Stimulated activated naive CD8-positive, alpha-beta T cell treated with anti-CD3 and anti-CD28 coated beads, Interleukin-15, Interleukin-2, amounts not matched to agents 100 ng/mL and 50 ng/mL, for 24 hours (primary cell): ENCODE measurements at regions not wholly inside any gene's neighbourhood (a gene's known extent, or its start where the extent isn't known, plus 50 kb on each side); places are given as distances from the start of the nearest gene placed in this dataset.
"Not testable (repeated sequence)": the region's sequence is repeated elsewhere in the genome, so short reads cannot be mapped to it uniquely, and the experiment has no call there.

Experiments
- H3K27ac Mint-ChIP-seq: one replicate; pipeline ENCODE4 v1.8.0; 2021; ENCODE audit warnings: mild to moderate bottlenecking, mixed read lengths
- H3K27me3 Mint-ChIP-seq: one replicate; pipeline ENCODE4 v1.8.0; 2021; ENCODE audit warnings: mixed read lengths
- H3K36me3 Mint-ChIP-seq: one replicate; pipeline ENCODE4 v1.8.0; 2021; ENCODE audit warnings: low read depth, mixed read lengths
- H3K4me1 Mint-ChIP-seq: one replicate; pipeline ENCODE4 v1.8.0; 2021; ENCODE audit warnings: low read depth, mixed read lengths
- H3K4me3 Mint-ChIP-seq: one replicate; pipeline ENCODE4 v1.8.0; 2021; ENCODE audit warnings: mild to moderate bottlenecking, mixed read lengths
- H3K9me3 Mint-ChIP-seq: one replicate; pipeline ENCODE4 v1.8.0; 2021; ENCODE audit warnings: mixed read lengths

DNA sequence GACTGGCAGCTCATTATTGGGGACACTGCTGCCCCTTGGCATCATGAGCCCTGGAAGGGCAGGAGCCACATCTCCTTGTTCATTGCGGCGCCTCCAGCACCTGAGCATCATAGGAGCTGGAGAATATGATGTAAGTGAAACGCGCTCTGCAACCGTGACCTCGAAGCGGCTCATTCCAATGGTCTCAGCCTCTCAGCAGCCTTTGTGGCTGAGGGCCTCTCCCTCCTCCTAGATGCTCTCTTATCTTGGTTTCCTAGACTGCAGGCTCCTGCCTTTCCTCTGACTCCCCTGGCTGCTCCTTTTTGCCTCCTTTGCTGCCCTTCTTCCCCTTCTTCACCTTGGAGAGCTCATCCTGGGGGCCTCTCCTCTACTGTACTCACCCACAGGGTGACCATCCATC lies 83.6 kb upstream of the CASZ1 start:
- Mint-ChIP-seq H3K27me3 (peaks cover 4% of the 10 kb centered on the region), H3K27ac (no peak overlapping the region), H3K4me3 (no peak overlapping the region), H3K4me1 (no peaks in the 10 kb centered on the region), H3K9me3 (no peaks in the 10 kb centered on the region), H3K36me3 (no peaks in the 10 kb centered on the region)

DNA sequence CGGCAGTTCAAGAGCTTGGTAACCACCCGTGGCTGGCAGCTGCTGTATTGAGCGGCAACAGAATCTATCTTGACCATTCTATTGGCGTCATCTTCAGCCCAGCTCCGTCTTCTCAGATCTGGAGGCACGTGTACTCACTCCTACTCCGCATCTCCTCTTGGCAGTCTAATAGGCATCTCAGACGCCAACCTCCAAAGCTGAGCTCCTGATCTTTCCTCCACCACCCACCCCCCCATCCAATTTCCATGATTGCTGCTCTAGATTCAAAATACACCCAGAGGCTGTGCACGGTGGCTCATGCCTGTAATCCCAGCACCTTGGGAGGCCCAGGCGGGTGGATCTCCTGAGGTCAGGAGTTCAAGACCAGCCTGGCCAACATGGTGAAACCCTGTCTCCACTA lies 84.6 kb upstream of the CASZ1 start:
- Mint-ChIP-seq H3K9me3 (no peaks in the 10 kb centered on the region), H3K4me1 (no peaks in the 10 kb centered on the region), H3K27me3 (peaks cover 7% of the 10 kb centered on the region), H3K4me3 (no peak overlapping the region), H3K27ac (no peak overlapping the region), H3K36me3 (no peaks in the 10 kb centered on the region)

DNA sequence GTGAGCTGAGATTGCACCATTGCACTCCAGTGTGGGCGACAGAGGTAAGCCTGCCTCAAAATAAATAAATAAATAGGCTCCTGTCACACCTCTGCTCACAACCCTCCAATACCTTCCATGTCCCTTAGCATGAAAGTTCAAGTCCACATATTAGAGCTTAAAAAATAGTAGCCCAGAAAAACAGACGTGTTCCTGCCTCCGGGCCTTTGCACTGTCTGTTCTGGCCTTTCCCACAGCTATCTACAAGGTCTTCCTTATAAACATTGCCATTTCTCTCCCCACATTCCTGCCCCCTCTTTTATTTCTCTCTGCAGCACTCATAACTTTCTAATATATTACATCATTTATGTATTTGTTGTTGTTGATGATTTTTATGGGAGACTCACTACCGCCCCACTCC lies 85.6 kb upstream of the CASZ1 start:
- peaks cover 13% of the 10 kb centered on the region for H3K27me3 Mint-ChIP-seq

DNA sequence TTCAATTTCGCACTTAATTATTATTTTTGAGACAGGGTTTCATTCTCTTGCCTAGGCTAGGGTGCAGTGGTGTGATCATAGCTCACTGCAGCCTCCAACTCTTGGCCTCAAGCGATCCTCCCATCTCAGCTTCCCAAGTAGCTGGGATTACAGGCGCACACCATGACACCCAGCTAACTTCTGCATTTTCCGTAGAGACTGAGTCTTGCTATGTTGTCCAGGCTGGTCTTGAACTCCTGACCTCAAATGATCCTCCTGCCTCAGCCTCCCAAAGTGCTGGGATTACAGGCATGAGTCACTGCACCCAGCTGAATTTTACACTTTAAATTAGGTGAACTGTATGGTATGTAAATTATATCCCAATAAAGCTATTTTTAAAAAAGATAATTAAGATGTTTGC lies 90.6 kb upstream of the CASZ1 start:
- H3K4me3 Mint-ChIP-seq, H3K27ac Mint-ChIP-seq, H3K9me3 Mint-ChIP-seq, H3K4me1 Mint-ChIP-seq, H3K36me3 Mint-ChIP-seq: not testable (repeated sequence)
- peaks cover 47% of the 10 kb centered on the region for H3K27me3 Mint-ChIP-seq

More for the DNA sequence above, 85.6 kb upstream of the CASZ1 start:
- H3K4me1 Mint-ChIP-seq = no peaks in the 10 kb centered on the region
- H3K4me3 Mint-ChIP-seq = no peak overlapping the region
- H3K36me3 Mint-ChIP-seq = no peaks in the 10 kb centered on the region
- H3K27ac Mint-ChIP-seq = no peak overlapping the region
- no peaks in the 10 kb centered on the region for H3K9me3 Mint-ChIP-seq

DNA sequence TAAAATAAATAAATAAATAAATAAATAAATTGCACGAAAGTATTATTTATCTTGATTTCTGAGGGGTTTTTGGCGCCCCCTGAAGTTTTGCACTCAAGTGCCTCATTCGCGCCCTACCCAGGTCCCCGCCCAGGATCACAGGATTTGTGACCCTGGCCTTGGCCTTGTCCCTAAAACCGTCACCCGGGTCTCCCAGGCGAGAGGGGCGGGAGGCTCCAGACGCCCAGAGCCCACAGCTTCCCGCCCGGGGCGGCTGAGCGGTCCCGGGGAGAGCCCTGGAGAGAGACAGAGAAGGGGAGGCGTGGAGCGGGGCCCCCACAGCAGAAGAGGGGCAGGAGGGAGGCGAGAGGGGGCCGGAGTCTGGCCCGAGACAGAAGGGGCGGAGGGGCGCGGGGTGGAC lies 91.8 kb upstream of the CASZ1 start:
- H3K36me3 Mint-ChIP-seq = no peaks in the 10 kb centered on the region
- peaks cover 52% of the 10 kb centered on the region for H3K27me3 Mint-ChIP-seq
- no peak overlapping the region for H3K4me3 Mint-ChIP-seq
- H3K4me1 Mint-ChIP-seq = peaks cover 4% of the 10 kb centered on the region
- H3K9me3 Mint-ChIP-seq = no peaks in the 10 kb centered on the region
- no peak overlapping the region for H3K27ac Mint-ChIP-seq

DNA sequence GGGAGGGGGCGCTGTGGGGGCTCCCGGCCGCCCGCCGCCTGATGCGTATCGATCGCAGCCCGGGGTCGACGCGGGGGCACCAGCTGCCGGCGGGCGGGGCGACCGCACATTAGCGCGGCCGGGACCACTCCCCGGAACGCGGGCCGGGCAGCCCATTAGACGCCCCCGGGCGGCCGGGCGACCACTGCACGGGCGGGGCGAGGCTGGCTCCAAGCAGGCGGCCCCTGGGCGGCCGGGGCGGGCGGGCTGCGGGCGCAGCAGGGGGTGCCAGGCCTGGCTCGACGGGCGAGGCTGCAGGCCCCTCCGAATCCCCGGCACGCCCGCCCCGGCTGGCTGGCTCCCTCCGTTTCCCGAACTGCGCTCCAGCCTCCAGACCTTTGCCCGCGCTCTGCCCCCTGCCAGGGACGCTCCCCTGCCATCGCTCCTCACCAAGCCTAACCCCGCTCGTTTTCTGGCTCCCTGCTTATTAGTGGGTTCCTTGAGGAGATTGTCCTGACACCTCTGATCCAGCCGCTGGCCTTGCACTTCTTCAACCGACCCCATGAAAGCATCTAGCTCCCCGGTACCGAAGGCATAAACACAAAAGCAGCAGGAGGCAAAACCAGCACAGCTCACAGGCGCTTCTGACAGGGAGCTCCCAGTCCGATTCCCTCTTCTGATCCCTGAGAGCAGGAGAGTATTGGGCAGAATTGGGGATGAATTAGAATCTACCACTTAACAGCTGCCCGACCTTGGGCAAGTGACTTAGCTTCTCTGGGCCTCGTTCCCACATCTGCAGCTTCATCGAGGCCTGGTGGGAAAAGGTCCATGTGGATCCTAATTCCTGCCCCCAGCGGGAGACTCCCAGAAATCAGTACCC lies 92.6 kb upstream of the CASZ1 start:
- Mint-ChIP-seq H3K27ac (no peak overlapping the region), H3K4me3 (peak overlapping the region; percentile 57), H3K27me3 (peaks cover 52% of the 10 kb centered on the region)

DNA sequence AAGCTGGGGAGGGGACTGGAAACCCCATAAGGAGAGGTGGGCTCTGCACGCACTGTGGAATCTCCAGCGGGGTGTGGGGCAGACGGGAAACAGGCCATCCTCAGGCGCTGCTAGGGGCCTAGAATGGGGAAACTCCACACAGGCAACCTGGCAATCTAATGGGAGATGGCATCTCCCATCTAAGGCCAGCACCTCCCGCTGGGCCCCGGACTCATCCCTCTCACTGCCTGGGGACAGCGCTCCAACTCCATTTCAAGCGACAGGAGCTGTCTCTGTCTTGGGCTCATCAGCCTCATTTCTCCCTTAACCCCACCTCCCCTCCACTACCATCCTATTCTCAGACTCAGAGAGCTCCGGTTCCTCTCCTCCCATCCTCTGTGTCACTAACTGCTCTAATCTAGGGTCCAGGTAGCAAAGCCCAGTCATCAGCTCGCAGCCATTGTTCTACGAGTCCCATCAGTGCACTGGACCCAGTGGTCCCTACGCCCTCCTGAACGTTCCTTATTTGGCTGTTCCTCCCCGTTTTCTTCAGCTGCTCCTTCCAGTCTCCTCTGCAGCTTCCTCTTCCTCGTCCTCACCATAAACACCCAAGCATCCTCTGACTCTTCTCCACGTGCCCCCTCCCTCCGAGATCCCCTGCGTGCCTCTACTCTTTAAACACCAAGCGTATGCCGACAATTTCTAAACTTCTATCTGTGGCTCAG lies 93.4 kb upstream of the CASZ1 start:
- Mint-ChIP-seq H3K27ac (no peak overlapping the region), H3K36me3 (no peaks in the 10 kb centered on the region), H3K9me3 (no peaks in the 10 kb centered on the region), H3K4me3 (no peak overlapping the region), H3K27me3 (peaks cover 48% of the 10 kb centered on the region), H3K4me1 (peaks cover 4% of the 10 kb centered on the region)

More for the DNA sequence above, 92.6 kb upstream of the CASZ1 start:
- Mint-ChIP-seq H3K4me1 (peaks cover 4% of the 10 kb centered on the region), H3K36me3 (no peaks in the 10 kb centered on the region), H3K9me3 (no peaks in the 10 kb centered on the region)

DNA sequence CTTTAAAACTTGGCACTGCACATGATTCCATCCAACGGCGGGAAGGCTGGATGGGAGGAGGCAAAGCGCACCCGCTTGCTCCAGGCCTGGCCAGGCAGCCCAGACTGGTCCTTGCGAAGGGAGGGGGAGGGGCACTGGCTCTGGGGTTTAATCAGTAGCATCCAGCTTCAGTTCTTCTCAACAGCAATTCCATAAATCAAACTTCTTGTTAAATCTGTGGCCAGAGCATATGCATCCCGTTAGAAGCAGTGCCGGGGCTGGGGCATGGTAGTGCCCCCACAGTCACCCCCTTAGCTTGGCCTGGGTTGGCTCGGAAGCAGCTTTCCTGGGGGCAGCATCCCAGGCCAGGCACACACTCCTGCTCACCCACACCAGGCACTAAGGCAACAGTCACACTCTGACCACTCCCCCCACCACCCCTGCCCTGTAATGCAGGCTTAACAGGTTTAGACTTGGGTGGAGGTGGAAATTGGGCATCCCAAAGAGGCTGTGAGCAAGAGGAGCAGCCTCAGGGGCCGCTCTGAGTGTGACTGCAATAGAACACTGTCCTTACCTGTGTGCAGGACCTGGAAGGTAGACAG lies 94.1 kb upstream of the CASZ1 start:
- H3K9me3 Mint-ChIP-seq = no peaks in the 10 kb centered on the region
- no peaks in the 10 kb centered on the region for H3K36me3 Mint-ChIP-seq
- peaks cover 45% of the 10 kb centered on the region for H3K27me3 Mint-ChIP-seq
- H3K4me3 Mint-ChIP-seq = no peak overlapping the region
- peaks cover 4% of the 10 kb centered on the region for H3K4me1 Mint-ChIP-seq
- H3K27ac Mint-ChIP-seq = no peak overlapping the region

DNA sequence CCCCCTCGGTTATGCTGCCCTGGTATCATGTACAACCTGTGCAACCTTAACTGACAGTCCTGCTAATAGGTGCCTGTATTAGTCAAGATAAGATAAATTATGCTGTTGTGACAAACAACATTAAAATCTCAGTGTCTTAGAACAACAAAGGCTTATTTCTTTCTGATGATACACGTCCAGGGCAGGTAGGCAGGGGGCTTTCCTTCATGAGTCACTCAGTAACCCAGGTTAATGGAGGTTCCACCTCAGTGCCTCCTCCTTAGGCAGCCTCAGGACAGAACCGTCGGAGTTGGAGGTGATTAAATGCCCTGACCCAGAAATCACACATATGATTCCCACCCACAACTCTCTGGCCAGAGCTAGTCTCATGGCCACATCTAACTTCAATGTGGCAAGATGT lies 94.6 kb upstream of the CASZ1 start:
- peaks cover 4% of the 10 kb centered on the region for H3K4me1 Mint-ChIP-seq
- no peaks in the 10 kb centered on the region for H3K36me3 Mint-ChIP-seq
- no peak overlapping the region for H3K27ac Mint-ChIP-seq
- H3K9me3 Mint-ChIP-seq = no peaks in the 10 kb centered on the region
- H3K4me3 Mint-ChIP-seq = no peak overlapping the region
- peaks cover 45% of the 10 kb centered on the region for H3K27me3 Mint-ChIP-seq

DNA sequence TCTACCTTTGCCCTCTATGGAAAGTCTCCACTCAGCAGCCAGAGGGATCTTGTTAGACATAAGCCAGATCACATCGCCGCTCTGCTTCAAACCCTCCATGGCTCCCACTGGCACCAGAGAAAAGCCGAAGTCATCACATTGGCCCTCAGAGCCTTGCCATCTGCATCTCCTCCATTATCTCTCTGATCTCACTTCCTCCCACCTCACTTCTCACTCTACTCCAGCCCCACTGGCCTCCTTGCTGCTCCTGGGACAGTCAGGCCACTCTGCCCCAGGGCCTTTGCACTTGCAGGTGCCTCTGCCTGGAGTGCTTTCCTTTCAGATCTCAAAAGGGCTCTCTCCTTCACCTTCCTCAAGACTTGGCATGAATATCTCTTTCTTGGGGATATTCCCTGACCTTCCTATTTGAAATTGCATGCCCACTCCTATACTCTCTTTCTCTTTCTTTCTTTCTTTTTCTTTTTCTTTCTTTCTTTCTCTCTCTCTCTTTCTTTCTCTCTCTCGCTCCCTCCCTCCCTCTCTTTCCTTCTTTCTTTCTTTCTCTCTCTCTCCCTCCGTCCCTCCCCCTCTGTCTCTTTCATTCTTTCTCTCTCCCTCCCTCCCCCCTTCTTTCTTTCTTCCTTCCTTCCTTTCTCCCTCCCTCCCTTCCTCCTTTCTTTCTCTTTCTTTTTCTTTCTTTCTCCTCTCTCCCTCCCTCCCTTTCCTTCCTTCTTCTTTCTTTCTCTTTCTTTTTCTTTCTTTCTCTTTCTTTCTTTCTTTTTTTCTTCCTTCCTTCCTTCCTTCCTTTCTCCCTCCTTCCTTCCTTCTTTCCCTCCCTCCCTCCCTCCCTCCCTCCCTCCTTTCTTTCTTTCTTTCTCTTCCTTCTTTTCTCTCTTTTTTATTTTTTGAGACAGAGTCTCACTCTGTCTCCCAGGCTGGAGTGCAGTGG lies 96.0 kb upstream of the CASZ1 start:
- Mint-ChIP-seq H3K36me3 (no peaks in the 10 kb centered on the region), H3K9me3 (no peaks in the 10 kb centered on the region), H3K4me1 (peaks cover 4% of the 10 kb centered on the region), H3K4me3 (no peak overlapping the region), H3K27ac (no peak overlapping the region), H3K27me3 (peaks cover 38% of the 10 kb centered on the region)

DNA sequence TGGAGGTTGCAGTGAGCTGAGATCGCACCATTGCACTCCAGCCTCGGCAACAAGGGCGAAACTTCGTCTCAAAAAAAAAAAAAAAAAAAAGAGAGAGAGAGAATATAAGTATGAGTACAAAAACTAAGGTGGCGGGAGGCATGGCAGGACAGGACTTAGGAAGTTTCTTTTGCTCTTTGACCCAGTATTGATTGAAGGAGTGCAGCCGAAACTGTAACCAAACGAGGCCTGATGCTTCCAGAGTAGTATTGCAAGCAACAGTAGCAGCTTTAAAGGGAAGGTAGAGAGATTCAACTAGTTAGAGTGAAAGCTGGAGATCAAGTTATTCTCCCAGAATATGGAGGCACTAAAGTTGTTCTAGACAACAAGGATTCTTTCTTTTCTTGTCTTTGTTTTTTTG lies 99.2 kb upstream of the CASZ1 start:
- Mint-ChIP-seq H3K27me3 (peaks cover 15% of the 10 kb centered on the region), H3K36me3 (no peaks in the 10 kb centered on the region), H3K4me1 (no peaks in the 10 kb centered on the region), H3K9me3 (no peaks in the 10 kb centered on the region), H3K4me3 (no peak overlapping the region), H3K27ac (no peak overlapping the region)

DNA sequence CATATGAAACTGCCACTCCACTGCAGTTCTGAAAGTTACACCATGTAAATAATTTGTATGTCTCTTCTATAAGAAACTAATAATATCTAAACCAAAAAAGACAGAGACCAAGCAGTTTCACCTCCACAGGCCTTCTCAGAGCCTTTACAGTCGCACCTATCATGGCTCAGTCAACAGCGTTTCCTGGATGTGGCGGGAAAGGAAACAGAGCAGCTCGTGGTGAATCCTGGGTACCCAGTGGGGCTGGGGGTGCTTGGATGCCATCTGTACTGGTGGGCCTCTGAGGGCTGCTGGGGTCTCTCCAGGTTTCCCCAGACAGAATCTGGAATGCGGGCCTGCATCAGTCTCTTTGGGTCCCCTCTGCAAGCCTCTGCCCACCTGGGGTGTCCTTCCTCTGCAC lies 100.2 kb upstream of the CASZ1 start:
- Mint-ChIP-seq H3K4me1 (no peaks in the 10 kb centered on the region), H3K4me3 (no peak overlapping the region), H3K27ac (no peak overlapping the region), H3K9me3 (no peaks in the 10 kb centered on the region), H3K27me3 (peaks cover 6% of the 10 kb centered on the region), H3K36me3 (no peaks in the 10 kb centered on the region)

DNA sequence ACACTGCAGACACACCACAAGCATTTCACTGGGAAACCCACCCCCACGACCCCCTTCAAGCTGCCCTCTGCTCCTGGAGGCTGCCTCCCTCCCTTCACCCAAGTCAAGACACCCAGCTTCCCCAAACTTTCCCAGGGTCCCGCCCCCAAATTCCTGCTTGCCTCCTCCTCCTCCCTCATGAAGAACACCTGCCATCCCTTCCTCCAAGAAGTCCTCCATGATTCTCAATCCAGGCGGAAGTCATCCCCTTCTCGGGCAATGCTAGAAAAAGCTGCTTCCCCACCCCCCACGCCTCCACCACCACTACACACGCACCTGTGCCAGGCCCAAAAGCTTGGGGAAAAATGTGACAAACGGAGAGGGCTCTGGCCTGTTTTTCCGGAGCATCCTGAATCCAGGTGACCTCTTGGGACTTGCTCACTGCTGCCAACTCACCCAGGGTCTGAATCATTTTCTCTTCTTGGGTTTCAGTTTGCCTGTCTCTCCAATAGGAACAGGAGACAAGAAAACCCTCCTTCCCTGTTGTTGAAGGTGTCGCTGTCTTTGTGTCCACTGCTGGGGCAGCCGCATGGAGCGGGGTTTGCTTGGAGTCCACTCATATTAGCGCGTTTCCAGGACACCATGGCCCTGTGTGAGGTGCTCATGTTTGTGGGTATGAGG lies 101.0 kb upstream of the CASZ1 start:
- peak overlapping the region; percentile 40 for H3K27ac Mint-ChIP-seq
- no peak overlapping the region for H3K4me3 Mint-ChIP-seq
- no peaks in the 10 kb centered on the region for H3K4me1 Mint-ChIP-seq
- no peaks in the 10 kb centered on the region for H3K36me3 Mint-ChIP-seq
- H3K9me3 Mint-ChIP-seq = no peaks in the 10 kb centered on the region
- peaks cover under 1% of the 10 kb centered on the region for H3K27me3 Mint-ChIP-seq

DNA sequence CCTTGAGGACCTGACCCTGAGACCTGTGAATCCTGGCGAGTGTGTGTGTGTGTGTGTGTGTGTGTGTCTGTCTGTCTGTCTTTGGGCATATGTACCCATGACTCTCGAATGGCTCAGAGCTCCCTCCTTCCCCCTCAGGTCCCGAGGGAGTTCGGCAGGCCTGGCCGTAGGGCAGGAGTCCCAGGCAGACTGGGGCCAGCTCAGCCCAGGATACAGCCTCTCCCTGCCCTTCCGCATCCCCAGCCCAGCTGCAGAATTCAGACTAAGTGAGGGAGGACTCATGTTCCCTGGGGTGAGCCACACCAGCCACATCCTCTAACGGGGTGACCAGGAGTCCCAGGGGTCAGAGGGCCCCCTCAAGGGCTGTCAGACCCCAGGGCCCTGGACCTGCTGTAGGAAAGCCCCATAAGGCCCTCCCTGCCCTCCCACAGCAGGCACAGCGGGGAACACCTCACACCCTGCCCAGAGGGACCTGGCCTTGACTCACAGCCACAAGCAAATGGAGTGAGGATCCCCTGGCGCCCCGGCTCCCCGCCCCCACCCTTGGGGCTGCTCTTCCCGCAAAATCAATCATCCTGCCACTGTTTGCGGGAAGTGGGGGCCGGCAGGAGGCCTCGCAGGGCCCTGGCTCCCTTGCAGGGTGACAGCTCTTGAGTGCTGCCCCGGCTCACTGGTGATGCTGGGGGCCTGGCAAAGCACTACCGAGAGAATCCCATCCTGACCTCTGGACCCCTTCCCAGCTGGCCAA lies 101.7 kb upstream of the CASZ1 start:
- no peaks in the 10 kb centered on the region for H3K36me3 Mint-ChIP-seq
- H3K4me3 Mint-ChIP-seq = no peak overlapping the region
- H3K27me3 Mint-ChIP-seq = no peaks in the 10 kb centered on the region
- no peaks in the 10 kb centered on the region for H3K9me3 Mint-ChIP-seq
- no peak overlapping the region for H3K27ac Mint-ChIP-seq
- H3K4me1 Mint-ChIP-seq = no peaks in the 10 kb centered on the region
